ENCODE measurements at regions not wholly inside any gene's neighbourhood (a gene's known extent, or its start where the extent isn't known, plus 50 kb on each side); places are given as distances from the start of the nearest gene placed in this dataset.

DNA sequence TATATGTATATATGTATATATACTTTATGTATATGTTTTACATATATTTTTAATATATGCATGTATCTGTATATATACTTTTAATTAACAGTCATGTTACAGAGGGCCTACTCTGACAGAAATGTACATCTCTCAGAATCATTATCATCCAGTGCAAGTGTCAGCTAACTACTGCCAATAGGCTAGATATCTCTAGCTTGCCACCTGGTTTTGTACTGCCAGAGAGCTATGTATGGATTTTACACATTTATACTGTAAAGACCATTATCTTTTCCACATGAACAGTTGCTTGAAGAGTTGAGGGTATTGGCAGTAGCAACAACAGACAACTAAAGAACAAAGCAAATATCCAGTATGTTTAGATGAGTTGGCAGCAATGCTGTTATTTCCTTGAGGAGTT lies 99.7 kb upstream of the VGLL3 start:
- Histone ChIP-seq H3K4me1 (ENCODE audit: control insufficient read depth in 1 of 2, insufficient read depth in 2 of 2, low read length in 2 of 2) (peaks cover 5 to 6% of the 10 kb centered on the region in 2 donors), H3K27me3 (ENCODE audit: control insufficient read depth in 2 of 2, insufficient read depth in 2 of 2, low read length in 2 of 2) (no peaks in the 10 kb centered on the region), H3K9me3 (replicated peaks in 1 of 2; ENCODE audit: control insufficient read depth in 1 of 2, insufficient read depth in 1 of 2, low read length in 2 of 2) (no peaks in the 10 kb centered on the region), H3K9ac (ENCODE audit: insufficient read depth, low read length, poor library complexity, severe bottlenecking) (no peak overlapping the region), H3K27ac (ENCODE audit: low read depth in 1 of 2, low read length in 2 of 2) (no peak overlapping the region), H3K4me3 (replicated peaks in 1 of 3; ENCODE audit: low read depth in 2 of 3, low read length in 3 of 3) (no peak overlapping the region), H3K79me2 (ENCODE audit: insufficient read depth, low read length) (no peaks in the 10 kb centered on the region), H2AFZ (ENCODE audit: insufficient read depth, low read depth, low read length, poor library complexity, severe bottlenecking) (no peak overlapping the region), H3K4me2 (replicated peaks; ENCODE audit: extremely low read depth, low read length, poor library complexity, severe bottlenecking) (no peak overlapping the region), H3K36me3 (replicated peaks in 1 of 2; ENCODE audit: control insufficient read depth in 1 of 2, insufficient read depth in 2 of 2, low read length in 2 of 2) (no peaks in the 10 kb centered on the region), H4K20me1 (ENCODE audit: insufficient read depth, low read length) (no peaks in the 10 kb centered on the region)
- TF ChIP-seq, protein P1, sequence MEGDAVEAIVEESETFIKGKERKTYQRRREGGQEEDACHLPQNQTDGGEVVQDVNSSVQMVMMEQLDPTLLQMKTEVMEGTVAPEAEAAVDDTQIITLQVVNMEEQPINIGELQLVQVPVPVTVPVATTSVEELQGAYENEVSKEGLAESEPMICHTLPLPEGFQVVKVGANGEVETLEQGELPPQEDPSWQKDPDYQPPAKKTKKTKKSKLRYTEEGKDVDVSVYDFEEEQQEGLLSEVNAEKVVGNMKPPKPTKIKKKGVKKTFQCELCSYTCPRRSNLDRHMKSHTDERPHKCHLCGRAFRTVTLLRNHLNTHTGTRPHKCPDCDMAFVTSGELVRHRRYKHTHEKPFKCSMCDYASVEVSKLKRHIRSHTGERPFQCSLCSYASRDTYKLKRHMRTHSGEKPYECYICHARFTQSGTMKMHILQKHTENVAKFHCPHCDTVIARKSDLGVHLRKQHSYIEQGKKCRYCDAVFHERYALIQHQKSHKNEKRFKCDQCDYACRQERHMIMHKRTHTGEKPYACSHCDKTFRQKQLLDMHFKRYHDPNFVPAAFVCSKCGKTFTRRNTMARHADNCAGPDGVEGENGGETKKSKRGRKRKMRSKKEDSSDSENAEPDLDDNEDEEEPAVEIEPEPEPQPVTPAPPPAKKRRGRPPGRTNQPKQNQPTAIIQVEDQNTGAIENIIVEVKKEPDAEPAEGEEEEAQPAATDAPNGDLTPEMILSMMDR (IDR thresholded peaks at IDR 0.05), result no peak
- H3K4me1 Mint-ChIP-seq, result peaks cover 17% of the 10 kb centered on the region
- DNase-seq, result no peak
- H3K9me3 Mint-ChIP-seq, result peaks cover 0 to 7% (median 2%) of the 10 kb centered on the region in 7 donors
- no peaks in the 10 kb centered on the region for H3K27me3 Mint-ChIP-seq (ENCODE audit: low read depth in 3 of 3)
- no peak overlapping the region for H3K27ac Mint-ChIP-seq
- intact Hi-C loops (cut with micrococcal nuclease), result no loop called here
- no peak overlapping the region for H3K4me3 Mint-ChIP-seq
- H3K36me3 Mint-ChIP-seq, result peaks cover 0 to 2% of the 10 kb centered on the region in 2 donors

- Mint-ChIP-seq H3K36me3 (no peaks in the 10 kb centered on the region), H3K4me3 (peak overlapping the region; percentile 93), H3K27ac (peak overlapping the region; percentile 76 to 89 (median 86)), H3K27me3 (ENCODE audit: low read depth in 3 of 3) (peaks cover 0 to 1% (median 0%) of the 10 kb centered on the region in 3 donors), H3K9me3 (peaks cover 0 to 3% (median 0%) of the 10 kb centered on the region in 7 donors), H3K4me1 (peaks cover 17% of the 10 kb centered on the region)
- peaks cover 5 to 6% of the 10 kb centered on the region in 2 donors for H3K4me1 ChIP-seq (ENCODE audit: control insufficient read depth in 1 of 2, insufficient read depth in 2 of 2, low read length in 2 of 2)
- TF ChIP-seq, protein P1 (IDR thresholded peaks at IDR 0.05), result no peak
- DNase-seq, result peak; percentile 42 to 58 (median 43)
- no peaks in the 10 kb centered on the region for H4K20me1 ChIP-seq (ENCODE audit: insufficient read depth, low read length)
- peak overlapping the region; percentile 78 for H3K9ac ChIP-seq (ENCODE audit: insufficient read depth, low read length, poor library complexity, severe bottlenecking)
- WGBS (ENCODE audit: insufficient coverage), result 0% methylated on average over 39 of the region's 41 CpGs
- peak overlapping the region; percentile 81 to 90 (median 90) for H3K4me3 ChIP-seq (replicated peaks in 1 of 3; ENCODE audit: low read depth in 2 of 3, low read length in 3 of 3)
- intact Hi-C loops (cut with micrococcal nuclease), result no loop called here
- H3K4me2 ChIP-seq (replicated peaks; ENCODE audit: extremely low read depth, low read length, poor library complexity, severe bottlenecking), result peak overlapping the region; percentile 88
- peak overlapping the region; percentile 57 to 84 for H3K27ac ChIP-seq (ENCODE audit: low read depth in 1 of 2, low read length in 2 of 2)
- no peaks in the 10 kb centered on the region for H3K27me3 ChIP-seq (ENCODE audit: control insufficient read depth in 2 of 2, insufficient read depth in 2 of 2, low read length in 2 of 2)
- no peaks in the 10 kb centered on the region for H3K79me2 ChIP-seq (ENCODE audit: insufficient read depth, low read length)
- H3K9me3 ChIP-seq (replicated peaks in 1 of 2; ENCODE audit: control insufficient read depth in 1 of 2, insufficient read depth in 1 of 2, low read length in 2 of 2), result no peaks in the 10 kb centered on the region
- no peaks in the 10 kb centered on the region for H3K36me3 ChIP-seq (replicated peaks in 1 of 2; ENCODE audit: control insufficient read depth in 1 of 2, insufficient read depth in 2 of 2, low read length in 2 of 2)
- peak overlapping the region; percentile 96 for H2AFZ ChIP-seq (ENCODE audit: insufficient read depth, low read depth, low read length, poor library complexity, severe bottlenecking)
Measured at GRCh38 chr3:87088993-87089841, 98.3 kb upstream of the VGLL3 start.

All from CD14-positive monocyte (primary cell).